Activated T-helper 2 cell treated with anti-CD3 and anti-CD28 coated beads, Interferon-gamma antibody, Interleukin-2, Interleukin-4, amounts not matched to agents 10 μg/mL and 5 μg/mL and 100 μg/mL, durations not matched to agents 14 hours and 24 hours and 36 hours (primary cell): ENCODE measurements at regions not wholly inside any gene's neighbourhood (a gene's known extent, or its start where the extent isn't known, plus 50 kb on each side); places are given as distances from the start of the nearest gene placed in this dataset.

Experiments
- DNase-seq: peaks from one replicate; pipeline ENCODE4 v3.0.0; 2021; ENCODE audit warnings: low spot score
- H3K27ac Mint-ChIP-seq: one replicate; pipeline ENCODE4 v1.8.0; 2021; ENCODE audit warnings: mixed read lengths
- H3K27me3 Mint-ChIP-seq: one replicate; pipeline ENCODE4 v1.8.0; 2021; ENCODE audit warnings: low read depth, mixed read lengths
- H3K36me3 Mint-ChIP-seq: one replicate; pipeline ENCODE4 v1.8.0; 2021; ENCODE audit warnings: low read depth, mixed read lengths
- H3K4me1 Mint-ChIP-seq: one replicate; pipeline ENCODE4 v1.8.0; 2021; ENCODE audit warnings: low read depth, mixed read lengths
- H3K4me3 Mint-ChIP-seq: one replicate; pipeline ENCODE4 v1.8.0; 2021; ENCODE audit warnings: low read depth, mild to moderate bottlenecking, moderate library complexity, mixed read lengths
- H3K9me3 Mint-ChIP-seq: one replicate; pipeline ENCODE4 v1.8.0; 2021; ENCODE audit warnings: mixed read lengths
- intact Hi-C: fragments of 100-400 bp; cut with micrococcal nuclease; formaldehyde crosslinking; loops from one replicate; pipeline ENCODE4 v1.15.1; 2023

DNA sequence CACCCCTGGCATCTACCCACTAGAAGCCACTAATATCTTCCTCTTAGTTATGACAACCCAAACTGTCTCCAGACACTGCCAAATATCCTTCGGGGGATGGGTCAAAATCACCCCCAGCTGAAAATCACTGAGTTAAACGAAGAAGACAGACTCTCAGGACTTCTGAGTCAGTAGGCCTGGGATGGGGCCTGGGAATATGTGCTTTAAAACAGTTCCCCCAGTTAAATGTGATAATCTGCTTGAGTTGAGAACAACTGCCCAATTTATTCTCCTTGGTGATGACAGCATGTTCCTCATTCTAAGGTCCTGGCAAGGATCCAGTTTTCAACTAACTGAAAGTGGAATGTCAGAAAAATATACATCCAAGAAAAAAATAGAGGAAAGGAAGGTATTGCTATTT, 52.4 kb downstream of the CBLL2 start:
- Mint-ChIP-seq H3K36me3 (no peaks in the 10 kb centered on the region), H3K4me1 (no peaks in the 10 kb centered on the region), H3K27ac (no peak overlapping the region), H3K27me3 (no peaks in the 10 kb centered on the region), H3K9me3 (no peaks in the 10 kb centered on the region), H3K4me3 (no peak overlapping the region)
- intact Hi-C loops, result no loop called here
- DNase-seq, result no peak

DNA sequence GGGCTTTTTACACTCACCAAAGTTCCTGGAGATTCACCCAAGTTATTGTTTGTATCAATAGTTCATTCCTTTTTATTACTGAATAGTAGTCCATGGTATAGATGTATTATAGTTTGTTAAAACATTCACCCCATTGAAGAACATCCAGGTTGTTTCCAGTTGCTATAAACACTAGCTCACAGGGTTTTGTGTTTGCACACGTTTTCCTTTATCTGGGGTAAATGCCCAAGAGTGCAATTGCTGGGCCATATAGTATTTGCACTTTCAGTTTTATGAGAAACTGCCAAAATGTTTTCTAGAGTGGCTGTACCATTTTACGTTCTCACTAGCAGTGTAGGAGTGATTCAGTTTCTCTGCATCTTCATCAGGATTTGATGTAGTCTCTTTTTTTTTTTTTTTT, 57.1 kb downstream of the CBLL2 start:
- no peaks in the 10 kb centered on the region for H3K9me3 Mint-ChIP-seq
- H3K27me3 Mint-ChIP-seq, result no peaks in the 10 kb centered on the region
- DNase-seq, result no peak
- no peaks in the 10 kb centered on the region for H3K36me3 Mint-ChIP-seq
- H3K4me1 Mint-ChIP-seq, result no peaks in the 10 kb centered on the region
- no peak overlapping the region for H3K27ac Mint-ChIP-seq
- no peak overlapping the region for H3K4me3 Mint-ChIP-seq
- intact Hi-C loops, result no loop called here

DNA sequence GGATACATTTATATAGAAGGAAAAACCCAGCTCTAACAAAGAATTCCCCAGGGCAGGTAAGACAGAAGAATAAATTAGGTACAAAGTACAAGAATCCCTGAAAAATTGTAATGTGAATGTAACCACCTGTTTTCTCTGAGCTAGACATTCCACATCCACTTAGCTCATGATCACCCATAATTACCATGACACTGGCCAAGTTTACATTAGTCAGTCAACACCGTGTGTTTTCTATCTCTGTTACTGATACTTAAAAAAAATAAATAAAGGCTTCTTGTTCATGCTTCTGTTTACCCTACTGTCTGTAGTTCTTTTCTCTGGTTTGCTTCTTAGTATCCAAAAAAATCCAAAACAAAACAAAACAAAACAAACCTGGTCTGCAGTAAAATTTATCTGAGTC, 66.0 kb downstream of the CBLL2 start:
- no peak for DNase-seq
- no peaks in the 10 kb centered on the region for H3K4me1 Mint-ChIP-seq
- no peaks in the 10 kb centered on the region for H3K9me3 Mint-ChIP-seq
- no peaks in the 10 kb centered on the region for H3K36me3 Mint-ChIP-seq
- no peaks in the 10 kb centered on the region for H3K27me3 Mint-ChIP-seq
- no peak overlapping the region for H3K4me3 Mint-ChIP-seq
- intact Hi-C loops, result no loop called here
- no peak overlapping the region for H3K27ac Mint-ChIP-seq

DNA sequence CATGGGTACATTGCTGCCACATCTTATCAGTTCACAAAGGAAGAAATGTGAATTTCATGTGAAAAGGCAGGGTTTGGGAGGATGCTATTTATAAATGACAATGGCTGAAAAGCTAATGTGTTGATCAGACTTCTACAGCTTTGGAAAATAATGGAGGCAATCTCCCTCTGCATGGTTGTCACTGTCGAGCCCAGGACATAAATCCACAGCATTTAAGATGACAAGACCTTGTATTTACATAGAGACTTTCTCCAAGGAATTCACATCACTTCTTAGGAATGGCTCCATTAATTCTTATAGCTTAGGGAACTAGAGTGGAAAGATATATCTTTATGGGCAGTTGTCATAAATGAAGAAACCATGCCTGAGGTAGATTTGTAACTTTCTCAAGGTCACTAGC, 66.7 kb downstream of the CBLL2 start:
- DNase-seq, result no peak
- Mint-ChIP-seq H3K4me3 (no peak overlapping the region), H3K27me3 (no peaks in the 10 kb centered on the region), H3K27ac (no peak overlapping the region), H3K9me3 (no peaks in the 10 kb centered on the region), H3K36me3 (no peaks in the 10 kb centered on the region), H3K4me1 (no peaks in the 10 kb centered on the region)
- intact Hi-C loops, result no loop called here

DNA sequence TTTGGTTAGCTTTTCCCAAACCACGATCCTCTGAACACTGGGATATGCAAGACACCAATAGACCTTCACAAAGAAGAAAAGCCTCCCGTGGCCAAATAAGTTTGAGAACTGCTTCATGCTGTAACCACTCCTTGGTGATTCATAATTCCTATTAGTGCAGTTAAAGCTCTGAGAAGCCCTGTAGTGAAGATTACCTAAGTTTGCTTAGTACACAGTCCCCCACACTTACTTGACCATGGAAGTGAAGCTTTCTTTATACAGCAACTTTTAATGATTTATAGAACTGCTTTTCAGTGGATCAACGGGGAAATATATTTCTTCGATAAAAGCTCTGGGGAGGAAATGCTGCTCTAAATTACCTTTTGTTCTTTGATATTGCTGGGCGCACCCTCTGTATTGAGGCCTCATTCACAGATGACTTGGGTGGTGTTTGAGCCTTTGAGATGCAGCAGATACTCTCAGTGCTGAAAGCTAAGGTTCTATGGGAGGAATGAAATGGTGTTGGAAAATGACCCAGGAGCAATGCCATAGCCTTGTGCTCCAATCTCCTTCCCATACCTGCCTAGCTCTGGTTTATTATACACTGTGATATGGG, 67.4 kb downstream of the CBLL2 start:
- Mint-ChIP-seq H3K36me3 (no peaks in the 10 kb centered on the region), H3K4me3 (no peak overlapping the region), H3K9me3 (no peaks in the 10 kb centered on the region), H3K4me1 (no peaks in the 10 kb centered on the region), H3K27ac (no peak overlapping the region), H3K27me3 (no peaks in the 10 kb centered on the region)
- intact Hi-C loops, result no loop called here
- DNase-seq, result no peak

DNA sequence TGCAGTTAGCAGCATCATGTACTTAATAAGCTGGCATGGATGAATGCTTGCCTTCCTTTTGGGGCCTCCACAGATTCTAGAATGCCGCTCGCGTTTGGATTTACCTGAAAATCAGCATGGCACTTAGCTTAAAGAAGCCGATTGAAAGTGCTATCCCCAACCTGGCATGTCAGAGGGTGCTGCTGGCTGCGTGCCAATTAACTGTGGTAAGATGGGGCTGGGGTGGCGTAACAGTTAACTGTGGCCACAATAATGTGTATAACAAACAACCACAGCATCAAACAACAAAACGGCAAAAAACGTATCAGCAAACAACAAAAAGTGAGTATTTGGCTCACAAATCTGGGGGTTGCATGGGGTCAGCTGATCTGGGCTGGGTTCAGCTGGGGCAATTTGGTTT, 70.5 kb downstream of the CBLL2 start:
- H3K36me3 Mint-ChIP-seq, result no peaks in the 10 kb centered on the region
- no peak for DNase-seq
- intact Hi-C loops, result no loop called here
- H3K27me3 Mint-ChIP-seq, result no peaks in the 10 kb centered on the region
- no peak overlapping the region for H3K27ac Mint-ChIP-seq
- no peaks in the 10 kb centered on the region for H3K4me1 Mint-ChIP-seq
- no peaks in the 10 kb centered on the region for H3K9me3 Mint-ChIP-seq
- no peak overlapping the region for H3K4me3 Mint-ChIP-seq

DNA sequence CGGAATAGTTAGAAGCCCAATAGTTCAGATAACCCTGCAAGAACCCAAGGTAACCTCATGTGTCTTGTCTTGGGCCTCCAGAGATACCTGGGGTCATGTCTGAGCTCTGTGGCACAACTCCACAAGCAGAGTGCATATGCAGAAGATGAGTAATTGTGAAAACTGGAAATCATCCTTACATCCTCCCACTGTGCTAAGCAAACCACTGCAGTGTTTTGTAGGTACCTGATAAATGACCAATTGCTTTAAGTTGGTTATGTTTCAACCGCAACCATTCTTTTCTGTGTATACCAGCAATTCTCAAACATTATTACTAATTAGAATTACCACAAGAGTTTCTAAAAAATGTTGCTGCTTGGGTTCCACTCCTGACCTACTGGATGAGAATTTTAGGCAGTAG, 73.2 kb downstream of the CBLL2 start:
- no peaks in the 10 kb centered on the region for H3K36me3 Mint-ChIP-seq
- H3K4me1 Mint-ChIP-seq, result no peaks in the 10 kb centered on the region
- no peak for DNase-seq
- H3K27ac Mint-ChIP-seq, result no peak overlapping the region
- intact Hi-C loops, result no loop called here
- no peaks in the 10 kb centered on the region for H3K27me3 Mint-ChIP-seq
- H3K4me3 Mint-ChIP-seq, result no peak overlapping the region
- H3K9me3 Mint-ChIP-seq, result no peaks in the 10 kb centered on the region

DNA sequence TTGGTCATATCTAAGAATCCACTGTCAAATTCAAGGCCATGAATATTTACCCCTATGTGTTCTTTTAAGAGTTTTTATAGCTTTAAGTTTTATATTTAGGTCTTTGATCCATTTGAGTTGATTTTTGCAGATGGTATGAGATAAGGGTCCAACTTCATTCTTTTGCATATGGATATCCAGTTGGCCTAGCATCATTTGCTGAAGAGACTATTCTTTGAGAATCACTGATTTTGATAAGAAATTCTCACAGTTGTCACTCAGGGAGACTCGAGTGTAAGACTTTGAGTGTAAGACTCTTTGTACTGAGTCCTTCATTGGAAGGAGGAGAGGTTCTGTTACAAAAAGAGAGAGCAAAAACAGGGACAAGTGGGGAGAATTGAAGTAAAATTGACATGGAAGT, 74.8 kb downstream of the CBLL2 start:
- DNase-seq, result no peak
- Mint-ChIP-seq H3K27me3 (no peaks in the 10 kb centered on the region), H3K36me3 (no peaks in the 10 kb centered on the region), H3K4me3 (no peak overlapping the region), H3K4me1 (no peaks in the 10 kb centered on the region), H3K27ac (no peak overlapping the region), H3K9me3 (no peaks in the 10 kb centered on the region)
- intact Hi-C loops, result no loop called here

DNA sequence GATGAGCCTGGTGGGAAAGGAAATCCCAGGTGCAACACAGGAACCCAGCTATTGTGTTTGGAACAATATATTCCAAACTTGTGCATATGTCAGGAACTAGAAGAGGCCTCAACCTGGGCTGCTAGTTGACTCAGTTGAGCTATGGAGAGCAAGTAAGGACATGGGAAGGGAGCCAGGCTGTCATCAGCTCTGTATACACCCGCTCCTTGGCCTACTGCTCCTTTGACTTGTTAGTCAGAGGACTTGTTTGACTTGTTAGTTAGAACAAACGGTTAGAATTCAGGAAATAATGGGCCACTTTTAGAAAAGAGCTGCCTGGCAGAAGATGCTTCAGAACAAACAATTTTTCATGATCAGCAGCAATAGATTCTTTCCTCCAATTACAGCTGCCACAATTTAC, 76.4 kb downstream of the CBLL2 start:
- Mint-ChIP-seq H3K9me3 (no peaks in the 10 kb centered on the region), H3K27me3 (no peaks in the 10 kb centered on the region), H3K36me3 (no peaks in the 10 kb centered on the region), H3K27ac (no peak overlapping the region), H3K4me1 (no peaks in the 10 kb centered on the region), H3K4me3 (no peak overlapping the region)
- intact Hi-C loops, result no loop called here
- DNase-seq, result no peak

DNA sequence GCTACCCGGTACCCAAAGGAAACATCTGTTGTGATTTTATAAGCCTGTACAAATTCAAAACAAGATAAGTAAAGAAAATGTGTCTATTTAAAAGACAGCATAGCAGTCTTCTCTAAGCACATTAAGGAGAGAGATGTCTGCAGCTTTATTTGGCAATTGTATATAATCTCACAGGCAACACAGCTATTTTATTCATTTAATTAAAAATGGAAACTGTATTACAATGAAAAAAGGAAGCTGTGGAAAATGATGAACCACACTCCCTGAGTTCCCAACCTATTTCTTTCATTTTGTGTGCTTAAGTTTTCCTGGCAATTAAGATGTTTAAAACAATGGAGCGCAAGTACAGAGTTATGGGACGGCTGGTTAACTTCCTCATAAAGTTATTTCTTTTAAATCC, 78.4 kb downstream of the CBLL2 start:
- no peak overlapping the region for H3K4me3 Mint-ChIP-seq
- H3K27ac Mint-ChIP-seq, result no peak overlapping the region
- H3K4me1 Mint-ChIP-seq, result no peaks in the 10 kb centered on the region
- H3K36me3 Mint-ChIP-seq, result no peaks in the 10 kb centered on the region
- intact Hi-C loops, result no loop called here
- no peaks in the 10 kb centered on the region for H3K9me3 Mint-ChIP-seq
- DNase-seq, result no peak
- H3K27me3 Mint-ChIP-seq, result no peaks in the 10 kb centered on the region

DNA sequence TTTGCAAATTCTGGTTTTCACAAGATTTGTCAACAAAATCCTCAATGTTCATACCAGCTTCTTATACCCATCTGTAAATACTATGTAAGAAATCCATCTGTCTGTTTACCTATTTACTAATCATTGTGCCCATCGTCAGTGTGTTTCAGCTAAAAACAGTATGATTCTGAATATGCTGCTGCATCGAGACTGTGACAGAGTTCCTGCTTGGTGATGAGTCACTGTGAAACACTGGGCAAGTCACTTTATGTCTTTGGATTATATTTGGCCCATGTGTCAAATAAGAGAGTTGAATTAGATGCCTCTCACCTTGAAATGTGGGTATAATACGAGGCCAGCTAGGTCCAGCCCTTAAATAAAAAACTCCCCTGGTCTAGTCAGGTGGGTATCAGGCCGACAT, 79.3 kb downstream of the CBLL2 start:
- Mint-ChIP-seq H3K27ac (no peak overlapping the region), H3K9me3 (no peaks in the 10 kb centered on the region), H3K27me3 (no peaks in the 10 kb centered on the region), H3K4me3 (no peak overlapping the region), H3K4me1 (no peaks in the 10 kb centered on the region), H3K36me3 (no peaks in the 10 kb centered on the region)
- DNase-seq, result no peak
- intact Hi-C loops, result no loop called here

DNA sequence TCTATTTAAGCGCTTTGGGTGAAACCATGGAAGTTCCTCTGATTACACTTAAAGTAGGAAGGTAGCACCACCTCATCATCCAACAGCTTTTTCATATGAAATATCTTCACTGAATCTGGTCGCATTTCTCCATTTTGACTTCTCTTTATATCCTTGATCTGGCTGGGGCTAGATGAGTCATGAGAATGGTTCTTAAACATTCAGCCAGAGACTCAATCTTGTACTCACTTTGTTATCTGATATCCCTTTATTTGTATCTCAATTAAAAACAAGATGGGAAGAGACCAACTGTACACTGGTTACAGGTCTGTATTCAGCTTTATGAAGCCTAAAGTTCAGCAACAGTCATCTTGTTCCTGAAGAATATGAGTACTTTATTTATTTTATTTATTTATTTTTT, 84.9 kb downstream of the CBLL2 start:
- no peaks in the 10 kb centered on the region for H3K27me3 Mint-ChIP-seq
- H3K27ac Mint-ChIP-seq, result no peak overlapping the region
- H3K4me3 Mint-ChIP-seq, result no peak overlapping the region
- H3K9me3 Mint-ChIP-seq, result no peaks in the 10 kb centered on the region
- no peaks in the 10 kb centered on the region for H3K4me1 Mint-ChIP-seq
- no peaks in the 10 kb centered on the region for H3K36me3 Mint-ChIP-seq
- no peak for DNase-seq
- intact Hi-C loops, result no loop called here

DNA sequence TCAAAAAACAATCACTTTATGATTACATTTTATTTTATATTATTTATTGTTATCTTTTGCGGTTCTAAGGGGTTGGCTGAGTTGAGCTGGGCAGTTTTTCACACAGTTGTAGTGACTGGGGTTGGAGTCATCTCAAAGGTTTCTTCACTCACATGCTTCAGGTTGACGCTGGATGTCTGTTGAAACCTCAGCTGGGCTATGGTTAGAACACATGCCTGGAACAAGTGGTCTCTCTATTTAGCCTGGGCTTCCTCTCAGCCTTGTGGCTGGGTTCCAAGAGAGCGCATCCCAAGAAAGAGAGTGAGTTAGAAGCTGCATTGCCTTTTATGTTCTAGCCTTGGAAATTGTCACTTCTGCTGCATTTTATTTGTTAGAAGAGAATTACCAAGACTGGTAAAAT, 87.4 kb downstream of the CBLL2 start:
- H3K4me3 Mint-ChIP-seq, result no peak overlapping the region
- H3K36me3 Mint-ChIP-seq, result no peaks in the 10 kb centered on the region
- H3K4me1 Mint-ChIP-seq, result no peaks in the 10 kb centered on the region
- no peaks in the 10 kb centered on the region for H3K9me3 Mint-ChIP-seq
- no peak overlapping the region for H3K27ac Mint-ChIP-seq
- intact Hi-C loops, result no loop called here
- H3K27me3 Mint-ChIP-seq, result no peaks in the 10 kb centered on the region
- no peak for DNase-seq

DNA sequence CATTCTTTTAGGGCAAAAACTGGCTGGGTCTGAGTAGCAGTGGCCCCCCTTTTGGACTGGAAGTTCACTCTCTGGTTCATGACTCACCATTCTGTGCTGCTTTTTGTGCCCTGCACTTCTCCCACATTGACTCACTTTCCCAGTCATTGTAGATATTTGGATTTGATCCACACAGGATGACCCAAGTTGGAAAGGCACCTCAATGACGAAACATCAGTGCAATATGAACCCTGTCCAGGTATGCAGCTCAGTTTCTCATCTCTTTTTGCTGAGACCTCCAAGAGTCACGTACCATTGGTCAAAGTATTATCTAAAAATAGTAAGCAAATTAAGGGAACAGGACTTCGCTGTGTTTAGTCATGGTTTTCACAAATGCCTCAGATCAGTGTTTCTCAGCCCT, 92.7 kb downstream of the CBLL2 start:
- no peaks in the 10 kb centered on the region for H3K9me3 Mint-ChIP-seq
- no peaks in the 10 kb centered on the region for H3K4me1 Mint-ChIP-seq
- no peak overlapping the region for H3K4me3 Mint-ChIP-seq
- H3K27me3 Mint-ChIP-seq, result no peaks in the 10 kb centered on the region
- no peak overlapping the region for H3K27ac Mint-ChIP-seq
- intact Hi-C loops, result no loop called here
- H3K36me3 Mint-ChIP-seq, result no peaks in the 10 kb centered on the region
- no peak for DNase-seq
